Mesenchymal stem cell (in vitro differentiated cells and primary cell): ENCODE measurements at regions not wholly inside any gene's neighbourhood (a gene's known extent, or its start where the extent isn't known, plus 50 kb on each side); places are given as distances from the start of the nearest gene placed in this dataset.

Experiments used
- DNase-seq: peaks from one replicate; pipeline ENCODE4 v3.0.0-alpha.2; 2013
- H2AFZ ChIP-seq: one replicate; pipeline ENCODE4 v1.6.1; 2013; ENCODE audit warnings: low read depth, mild to moderate bottlenecking, control low read depth, inconsistent platforms, low read length, moderate library complexity
- H2AK5ac ChIP-seq: 2 replicates; pipeline ENCODE4 v1.6.1; 2013; ENCODE audit warnings: low read length, moderate library complexity, mild to moderate bottlenecking, inconsistent platforms; ENCODE audit not compliant: severe bottlenecking
- H2BK120ac ChIP-seq: one replicate; pipeline ENCODE4 v1.6.1; 2013; ENCODE audit warnings: low read depth, mild to moderate bottlenecking, inconsistent platforms, low read length, moderate library complexity
- H2BK12ac ChIP-seq, 2 experiments: one replicate each; pipeline ENCODE4 v1.6.1; 2013; ENCODE audit warnings: inconsistent platforms in 2 of 2, low read length in 2 of 2, mild to moderate bottlenecking in 2 of 2, moderate library complexity in 2 of 2, control low read depth in 1 of 2
- H2BK15ac ChIP-seq: one replicate; pipeline ENCODE4 v1.6.1; 2013; ENCODE audit warnings: mild to moderate bottlenecking, low read depth, inconsistent platforms; ENCODE audit not compliant: poor library complexity, severe bottlenecking
- H2BK5ac ChIP-seq: 2 replicates; pipeline ENCODE4 v1.6.1; 2013; ENCODE audit warnings: low read depth, mild to moderate bottlenecking, low read length, control low read depth, inconsistent platforms; ENCODE audit not compliant: poor library complexity, severe bottlenecking
- H3K14ac ChIP-seq, 2 experiments: one replicate each; pipeline ENCODE4 v1.6.1; 2013; ENCODE audit warnings: inconsistent platforms in 2 of 2, low read length in 2 of 2, control low read depth in 1 of 2, mild to moderate bottlenecking in 1 of 2, moderate library complexity in 1 of 2
- H3K18ac ChIP-seq, 2 experiments: one replicate each; pipeline ENCODE4 v1.6.1; 2013; ENCODE audit warnings: inconsistent platforms in 2 of 2, low read length in 2 of 2, control low read depth in 1 of 2, low read depth in 1 of 2, mild to moderate bottlenecking in 1 of 2
- H3K23ac ChIP-seq, 2 experiments: one replicate each; pipeline ENCODE4 v1.6.1; 2013; ENCODE audit warnings: inconsistent platforms in 2 of 2, low read length in 2 of 2, mild to moderate bottlenecking in 2 of 2, moderate library complexity in 2 of 2, control low read depth in 1 of 2
- H3K27ac ChIP-seq: 2 replicates; pipeline ENCODE4 v1.5.1; 2013; ENCODE audit warnings: mild to moderate bottlenecking, moderate library complexity, low read length, control low read depth, inconsistent platforms; ENCODE audit not compliant: poor library complexity, severe bottlenecking
- H3K27me3 ChIP-seq, 2 experiments: 2 replicates each; pipeline versions ENCODE4 v1.6.1 to v1.7.0; 2013; ENCODE audit warnings: low read length in 2 of 2, mild to moderate bottlenecking in 2 of 2, moderate library complexity in 2 of 2, control low read depth in 1 of 2, inconsistent platforms in 1 of 2; ENCODE audit not compliant: control insufficient read depth in 1 of 2, insufficient read depth in 1 of 2
- H3K36me3 ChIP-seq, 2 experiments: 2 replicates each; pipeline versions ENCODE4 v1.6.1 to v1.7.0; 2013; ENCODE audit warnings: low read length in 2 of 2, control low read depth in 1 of 2, inconsistent platforms in 1 of 2, low read depth in 1 of 2, mild to moderate bottlenecking in 1 of 2; ENCODE audit not compliant: insufficient read depth in 2 of 2, control insufficient read depth in 1 of 2
- H3K4ac ChIP-seq, 2 experiments: one replicate each; pipeline ENCODE4 v1.6.1; 2013; ENCODE audit warnings: inconsistent platforms in 2 of 2, low read length in 2 of 2, mild to moderate bottlenecking in 2 of 2, moderate library complexity in 2 of 2, control low read depth in 1 of 2, low read depth in 1 of 2
- H3K4me1 ChIP-seq: 2 replicates; pipeline ENCODE4 v1.6.1; 2013; ENCODE audit warnings: low read depth, low read length, control low read depth; ENCODE audit not compliant: control insufficient read depth, insufficient read depth
- H3K4me2 ChIP-seq: 2 replicates; pipeline ENCODE4 v1.6.1; 2013; ENCODE audit warnings: low read length, mild to moderate bottlenecking, inconsistent platforms; ENCODE audit not compliant: poor library complexity, severe bottlenecking
- H3K4me3 ChIP-seq, 2 experiments: 2 replicates each; pipeline versions ENCODE4 v1.5.1 to v1.7.0; 2013; ENCODE audit warnings: low read length in 2 of 2, mild to moderate bottlenecking in 2 of 2, control low read depth in 1 of 2, low read depth in 1 of 2; ENCODE audit not compliant: insufficient read depth in 1 of 2
- H3K79me1 ChIP-seq: replicated peaks from 2 replicates; pipeline ENCODE4 v1.6.1; 2013; ENCODE audit warnings: mild to moderate bottlenecking, control low read depth, low read length, inconsistent platforms; ENCODE audit not compliant: poor library complexity, severe bottlenecking
- H3K9ac ChIP-seq: 2 replicates; pipeline ENCODE4 v1.7.0; 2013; ENCODE audit warnings: mild to moderate bottlenecking, low read length, moderate library complexity
- H3K9me3 ChIP-seq: 2 replicates; pipeline ENCODE4 v1.7.0; 2013; ENCODE audit warnings: mild to moderate bottlenecking, low read length; ENCODE audit not compliant: control insufficient read depth
- H4K8ac ChIP-seq: one replicate; pipeline ENCODE4 v1.6.1; 2013; ENCODE audit warnings: inconsistent platforms, mild to moderate bottlenecking, low read length, moderate library complexity
- H4K91ac ChIP-seq: one replicate; pipeline ENCODE4 v1.6.1; 2013; ENCODE audit warnings: mild to moderate bottlenecking, low read length, inconsistent platforms
- WGBS: methylation state at CpG from one replicate; pipeline ENCODE4 v1.1.7; 2013; ENCODE audit warnings: mixed read lengths; 5-methylcytosine and 5-hydroxymethylcytosine counted together

- no peak overlapping the region for H2AK5ac ChIP-seq
- no peak overlapping the region for H3K23ac ChIP-seq
- no peak overlapping the region for H2BK12ac ChIP-seq
- no peak overlapping the region for H3K9ac ChIP-seq
- no peaks in the 10 kb centered on the region for H3K79me1 ChIP-seq
- DNase-seq = no peak
- H4K91ac ChIP-seq = no peak overlapping the region
- no peak overlapping the region for H3K4me2 ChIP-seq
- no peak overlapping the region for H2AFZ ChIP-seq
- H3K9me3 ChIP-seq = no peaks in the 10 kb centered on the region
- no peak overlapping the region for H2BK5ac ChIP-seq
- no peaks in the 10 kb centered on the region for H3K36me3 ChIP-seq
- H4K8ac ChIP-seq = no peak overlapping the region
- H3K4me3 ChIP-seq = no peak overlapping the region
- no peak overlapping the region for H2BK15ac ChIP-seq
- no peaks in the 10 kb centered on the region for H3K4me1 ChIP-seq
- H3K18ac ChIP-seq = no peak overlapping the region
- H3K14ac ChIP-seq = no peak overlapping the region
- no peak overlapping the region for H3K4ac ChIP-seq
- H2BK120ac ChIP-seq = no peak overlapping the region
- no peak overlapping the region for H3K27ac ChIP-seq
- no peaks in the 10 kb centered on the region for H3K27me3 ChIP-seq
- WGBS = 45% methylated on average over 1 of the region's 1 CpG
These were observed 366.6 kb upstream of the FIGN start for GRCh38 chr2:164102366-164102765.

- H4K8ac ChIP-seq = no peak overlapping the region
- WGBS = no CpG with 5 or more reads among the region's 4 CpGs
- no peak overlapping the region for H2AFZ ChIP-seq
- no peak overlapping the region for H3K9ac ChIP-seq
- no peak overlapping the region for H3K4me3 ChIP-seq
- H4K91ac ChIP-seq = no peak overlapping the region
- H3K79me1 ChIP-seq = no peaks in the 10 kb centered on the region
- H3K4me2 ChIP-seq = no peak overlapping the region
- no peaks in the 10 kb centered on the region for H3K27me3 ChIP-seq
- H2BK120ac ChIP-seq = no peak overlapping the region
- H2BK15ac ChIP-seq = no peak overlapping the region
- no peak overlapping the region for H3K4ac ChIP-seq
- H2AK5ac ChIP-seq = no peak overlapping the region
- H3K27ac ChIP-seq = no peak overlapping the region
- no peak for DNase-seq
- H3K18ac ChIP-seq = no peak overlapping the region
- no peaks in the 10 kb centered on the region for H3K36me3 ChIP-seq
- no peak overlapping the region for H2BK12ac ChIP-seq
- H3K4me1 ChIP-seq = no peaks in the 10 kb centered on the region
- H3K9me3 ChIP-seq = peaks cover 3% of the 10 kb centered on the region
- H2BK5ac ChIP-seq = no peak overlapping the region
- no peak overlapping the region for H3K14ac ChIP-seq
- H3K23ac ChIP-seq = no peak overlapping the region
These were observed 355.9 kb upstream of the FIGN start for GRCh38 chr2:164091673-164092072.

GRCh38 chr2:164090533-164090932, 354.7 kb upstream of the FIGN start:
- Histone ChIP-seq H3K4me2 (no peak overlapping the region), H2AFZ (no peak overlapping the region), H3K18ac (no peak overlapping the region), H3K36me3 (no peaks in the 10 kb centered on the region), H3K4me3 (no peak overlapping the region), H3K14ac (no peak overlapping the region), H3K4ac (no peak overlapping the region), H4K8ac (no peak overlapping the region), H3K79me1 (no peaks in the 10 kb centered on the region), H4K91ac (no peak overlapping the region), H3K4me1 (no peaks in the 10 kb centered on the region), H2BK15ac (no peak overlapping the region), H2BK12ac (no peak overlapping the region), H3K9me3 (peaks cover 3% of the 10 kb centered on the region), H3K27me3 (no peaks in the 10 kb centered on the region), H3K23ac (no peak overlapping the region), H2AK5ac (no peak overlapping the region), H2BK5ac (no peak overlapping the region), H2BK120ac (no peak overlapping the region), H3K9ac (no peak overlapping the region), H3K27ac (no peak overlapping the region)
- DNase-seq = no peak
- WGBS = 50% methylated on average over 2 of the region's 3 CpGs

- 86% methylated on average over 1 of the region's 2 CpGs for WGBS
- H3K79me1 ChIP-seq = no peaks in the 10 kb centered on the region
- no peak overlapping the region for H2BK15ac ChIP-seq
- no peak overlapping the region for H3K4me2 ChIP-seq
- no peak overlapping the region for H3K4ac ChIP-seq
- H4K8ac ChIP-seq = no peak overlapping the region
- no peak overlapping the region for H4K91ac ChIP-seq
- no peaks in the 10 kb centered on the region for H3K9me3 ChIP-seq
- no peaks in the 10 kb centered on the region for H3K36me3 ChIP-seq
- H3K4me3 ChIP-seq = no peak overlapping the region
- no peak overlapping the region for H2AFZ ChIP-seq
- H3K14ac ChIP-seq = no peak overlapping the region
- H2BK120ac ChIP-seq = no peak overlapping the region
- H3K27ac ChIP-seq = no peak overlapping the region
- DNase-seq = no peak
- H3K23ac ChIP-seq = no peak overlapping the region
- H3K9ac ChIP-seq = no peak overlapping the region
- H2BK5ac ChIP-seq = no peak overlapping the region
- no peaks in the 10 kb centered on the region for H3K4me1 ChIP-seq
- no peak overlapping the region for H2AK5ac ChIP-seq
- H3K18ac ChIP-seq = no peak overlapping the region
- H2BK12ac ChIP-seq = no peak overlapping the region
- no peaks in the 10 kb centered on the region for H3K27me3 ChIP-seq
These were observed 348.3 kb upstream of the FIGN start for GRCh38 chr2:164084066-164084465.
